ENCODE measurements at regions not wholly inside any gene's neighbourhood (a gene's known extent, or its start where the extent isn't known, plus 50 kb on each side); places are given as distances from the start of the nearest gene placed in this dataset.

DNA sequence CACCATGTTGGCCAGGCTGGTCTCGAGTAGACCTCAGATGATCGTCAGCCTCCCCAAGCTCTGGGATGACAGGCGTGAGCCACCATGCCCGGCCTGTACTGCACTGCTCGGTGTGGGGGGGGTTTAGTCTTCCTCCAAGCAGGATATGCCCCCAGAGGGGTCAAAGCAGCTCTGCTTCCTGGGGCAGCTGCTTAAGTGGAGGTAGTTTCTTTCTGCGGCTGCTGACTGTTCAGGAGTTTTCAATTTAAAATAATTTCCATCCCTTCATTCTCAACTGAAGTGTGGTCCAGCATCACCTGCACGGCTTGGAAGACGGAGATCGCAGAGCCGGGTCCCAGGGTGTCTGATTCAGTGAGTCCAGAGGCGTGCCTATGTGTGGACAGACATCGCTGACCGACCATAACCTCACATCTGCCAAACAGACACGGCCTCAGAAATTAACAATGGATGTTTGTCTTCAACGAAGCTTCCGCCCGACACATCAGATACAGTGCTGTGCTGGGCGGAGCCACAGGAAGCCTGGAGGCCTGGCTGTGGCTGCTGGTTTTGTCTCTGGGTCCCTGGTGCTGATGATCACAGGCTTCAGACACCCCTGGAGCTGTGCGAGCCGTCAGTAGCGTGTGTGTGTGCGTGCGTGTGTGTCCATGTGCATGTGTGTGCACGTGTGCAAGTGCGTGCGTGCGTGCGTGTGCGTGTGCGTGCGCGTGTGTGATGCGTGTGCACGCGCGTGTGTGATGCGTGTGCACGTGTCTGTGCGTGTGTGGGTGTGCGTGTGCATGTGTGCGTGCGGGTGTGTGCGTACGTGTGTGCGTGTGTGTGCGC lies 226.5 kb upstream of the PITRM1 start:
- TF ChIP-seq POLR2A (IDR thresholded peaks at IDR 0.05; ENCODE audit: low read depth, low read length) (no peak), POLR2AphosphoS5 (IDR thresholded peaks at IDR 0.05; ENCODE audit: low read depth, low read length) (no peak)

Measured in GM12892 (cell line).